Lower leg skin (tissue), 3 donors: ENCODE measurements at regions not wholly inside any gene's neighbourhood (a gene's known extent, or its start where the extent isn't known, plus 50 kb on each side); places are given as distances from the start of the nearest gene placed in this dataset.

Experiments used
- POLR2A ChIP-seq, 2 donors: fragments of 450-650 bp; IDR thresholded peaks; one replicate each; pipeline ENCODE4 v1.6.1; 2016 to 2017; ENCODE audit warnings: antibody characterized with exemption in 2 of 2, mild to moderate bottlenecking in 1 of 2, moderate library complexity in 1 of 2
- TF ChIP-seq, protein P1 (sequence below), 3 donors: fragments of 450-650 bp; IDR thresholded peaks; one replicate each; pipeline ENCODE4 v1.5.1; 2016; ENCODE audit warnings: antibody characterized with exemption in 3 of 3, mild to moderate bottlenecking in 3 of 3, moderate library complexity in 2 of 3

DNA sequence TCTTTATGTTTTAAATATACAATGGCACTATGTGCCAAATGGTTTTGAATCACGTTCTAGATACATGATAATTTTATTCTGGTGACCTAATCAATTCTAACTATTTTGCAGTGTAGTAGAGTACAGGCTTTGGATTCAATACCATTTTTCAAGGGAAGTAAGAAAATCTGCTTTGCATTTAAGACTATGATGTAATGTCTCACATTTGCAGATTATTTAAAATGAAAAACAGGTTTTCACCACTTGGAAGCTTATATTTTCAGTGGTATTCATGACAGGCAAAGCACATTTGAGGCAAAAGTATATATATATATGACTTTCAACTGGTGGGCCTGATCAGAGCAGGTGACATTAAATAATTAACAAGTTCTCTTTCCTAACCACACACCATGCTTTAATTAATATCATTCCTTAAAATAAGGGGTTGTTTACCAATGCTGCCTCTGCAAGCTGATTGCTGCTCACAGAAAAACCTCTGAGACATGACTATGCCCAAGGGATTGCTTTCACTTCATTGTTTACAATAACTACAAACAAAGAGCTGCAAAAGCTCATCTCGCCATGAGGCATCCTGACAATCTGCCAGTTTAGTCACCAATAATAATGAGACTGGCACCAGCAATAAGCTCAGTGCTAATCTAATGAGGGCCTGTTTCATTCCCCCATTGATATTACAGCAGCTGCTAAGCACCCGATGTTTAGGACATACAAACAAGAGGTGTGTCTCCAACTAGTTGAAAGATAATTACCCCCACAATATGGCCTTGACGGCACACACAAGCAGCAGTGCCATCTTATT is 1176.0 kb upstream of the GJE1 start:
- TF ChIP-seq, protein P1, sequence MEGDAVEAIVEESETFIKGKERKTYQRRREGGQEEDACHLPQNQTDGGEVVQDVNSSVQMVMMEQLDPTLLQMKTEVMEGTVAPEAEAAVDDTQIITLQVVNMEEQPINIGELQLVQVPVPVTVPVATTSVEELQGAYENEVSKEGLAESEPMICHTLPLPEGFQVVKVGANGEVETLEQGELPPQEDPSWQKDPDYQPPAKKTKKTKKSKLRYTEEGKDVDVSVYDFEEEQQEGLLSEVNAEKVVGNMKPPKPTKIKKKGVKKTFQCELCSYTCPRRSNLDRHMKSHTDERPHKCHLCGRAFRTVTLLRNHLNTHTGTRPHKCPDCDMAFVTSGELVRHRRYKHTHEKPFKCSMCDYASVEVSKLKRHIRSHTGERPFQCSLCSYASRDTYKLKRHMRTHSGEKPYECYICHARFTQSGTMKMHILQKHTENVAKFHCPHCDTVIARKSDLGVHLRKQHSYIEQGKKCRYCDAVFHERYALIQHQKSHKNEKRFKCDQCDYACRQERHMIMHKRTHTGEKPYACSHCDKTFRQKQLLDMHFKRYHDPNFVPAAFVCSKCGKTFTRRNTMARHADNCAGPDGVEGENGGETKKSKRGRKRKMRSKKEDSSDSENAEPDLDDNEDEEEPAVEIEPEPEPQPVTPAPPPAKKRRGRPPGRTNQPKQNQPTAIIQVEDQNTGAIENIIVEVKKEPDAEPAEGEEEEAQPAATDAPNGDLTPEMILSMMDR (IDR thresholded peaks at IDR 0.05), result no peak
- TF ChIP-seq POLR2A (IDR thresholded peaks at IDR 0.05), result no peak
